ENCODE measurements at regions not wholly inside any gene's neighbourhood (a gene's known extent, or its start where the extent isn't known, plus 50 kb on each side); places are given as distances from the start of the nearest gene placed in this dataset.
A peak's percentile ranks its signal among the peaks of the same experiment; 100 is the strongest.

DNA sequence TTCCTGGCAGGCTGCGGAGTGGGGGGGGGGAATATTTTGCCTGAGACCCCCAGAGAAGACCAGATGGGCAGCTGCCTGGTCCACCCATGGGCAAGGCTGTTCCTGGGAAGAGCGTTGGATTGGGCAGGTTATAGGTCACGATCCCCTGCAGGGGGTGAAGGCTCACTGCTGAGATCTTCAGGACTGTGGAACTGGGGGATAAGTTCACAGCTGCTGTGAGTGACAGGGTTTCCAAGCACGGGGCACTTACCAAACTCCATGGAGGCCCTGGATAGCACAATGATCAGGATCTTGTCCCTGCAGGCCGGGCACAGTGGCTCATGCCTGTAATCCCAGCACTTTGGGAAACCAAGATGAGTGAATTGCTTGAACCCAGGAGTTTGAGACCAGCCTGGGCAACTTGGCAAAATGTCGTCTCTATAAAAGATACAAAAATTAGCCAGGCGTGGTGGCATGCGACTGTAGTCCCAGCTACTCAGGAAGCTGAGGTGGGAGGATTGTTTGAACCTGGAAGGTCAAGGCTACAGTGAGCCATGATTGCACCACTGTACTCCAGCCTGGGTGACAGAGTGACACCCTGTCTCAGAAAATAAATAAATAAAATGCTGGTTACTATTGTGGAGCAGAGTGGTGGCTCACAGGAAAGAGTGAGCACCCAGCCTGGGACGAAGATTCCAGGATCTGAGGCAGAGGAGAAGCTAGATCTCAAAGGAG, 68.0 kb upstream of the HELT start:
- peaks cover 13% of the 10 kb centered on the region for H3K27me3 Mint-ChIP-seq
- no peak overlapping the region for H3K4me3 Mint-ChIP-seq
- no peak overlapping the region for H3K27ac Mint-ChIP-seq
- peaks cover 0 to 3% (median 0%) of the 10 kb centered on the region in 3 donors for H3K9me3 Mint-ChIP-seq
- no peaks in the 10 kb centered on the region for H3K4me1 Mint-ChIP-seq
- H3K36me3 Mint-ChIP-seq = no peaks in the 10 kb centered on the region

- peaks cover 13% of the 10 kb centered on the region for H3K27me3 Mint-ChIP-seq
- H3K9me3 Mint-ChIP-seq = peaks cover 0 to 3% (median 0%) of the 10 kb centered on the region in 3 donors
- H3K36me3 Mint-ChIP-seq = no peaks in the 10 kb centered on the region
- no peak overlapping the region for H3K4me3 Mint-ChIP-seq
- no peak overlapping the region for H3K27ac Mint-ChIP-seq
- H3K4me1 Mint-ChIP-seq = no peaks in the 10 kb centered on the region
These were observed 67.4 kb upstream of the HELT start for GRCh38 chr4:184950926-184951325.

GRCh38 chr4:184951668-184952160, 66.6 kb upstream of the HELT start:
- no peaks in the 10 kb centered on the region for H3K4me1 Mint-ChIP-seq
- peaks cover 13% of the 10 kb centered on the region for H3K27me3 Mint-ChIP-seq
- H3K9me3 Mint-ChIP-seq = peaks cover 0 to 3% (median 0%) of the 10 kb centered on the region in 3 donors
- H3K27ac Mint-ChIP-seq = no peak overlapping the region
- H3K36me3 Mint-ChIP-seq = no peaks in the 10 kb centered on the region
- no peak overlapping the region for H3K4me3 Mint-ChIP-seq

GRCh38 chr4:184952522-184952921, 65.8 kb upstream of the HELT start:
- H3K27ac Mint-ChIP-seq = no peak overlapping the region
- no peak overlapping the region for H3K4me3 Mint-ChIP-seq
- no peaks in the 10 kb centered on the region for H3K4me1 Mint-ChIP-seq
- H3K9me3 Mint-ChIP-seq = peaks cover 0 to 3% (median 0%) of the 10 kb centered on the region in 3 donors
- H3K27me3 Mint-ChIP-seq = peaks cover 12% of the 10 kb centered on the region
- H3K36me3 Mint-ChIP-seq = no peaks in the 10 kb centered on the region

DNA sequence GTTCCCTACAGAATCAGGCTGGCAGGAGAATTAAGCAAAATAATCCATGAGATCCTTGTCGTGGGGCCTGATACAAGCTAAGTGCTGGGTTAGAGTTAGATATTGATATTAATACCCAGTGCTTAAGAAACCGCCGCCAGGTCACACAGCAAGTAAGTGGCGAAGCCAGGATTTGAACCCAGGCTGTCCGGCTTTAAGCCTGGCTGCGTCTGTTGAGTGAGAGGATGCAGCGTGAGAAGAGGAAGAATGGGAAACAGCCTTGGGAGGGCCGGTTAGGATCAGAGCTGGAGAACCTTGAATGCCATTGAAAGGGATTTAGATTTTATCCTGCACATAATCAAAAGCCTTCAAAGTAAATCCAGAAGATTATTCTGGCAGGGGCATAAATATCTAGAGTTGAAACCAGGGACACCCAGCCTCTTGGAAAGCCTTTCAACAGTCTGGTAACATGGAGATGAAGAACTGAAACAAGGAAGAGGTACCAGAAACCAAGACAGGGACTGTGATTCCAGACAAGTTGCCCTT, 64.8 kb upstream of the HELT start:
- Mint-ChIP-seq H3K27ac (no peak overlapping the region), H3K4me3 (peak overlapping the region in 1 of 4 donors; percentile 45), H3K4me1 (no peaks in the 10 kb centered on the region), H3K9me3 (peaks cover 0 to 1% (median 0%) of the 10 kb centered on the region in 3 donors), H3K27me3 (peaks cover 9% of the 10 kb centered on the region), H3K36me3 (no peaks in the 10 kb centered on the region)

- peaks cover 9% of the 10 kb centered on the region for H3K27me3 Mint-ChIP-seq
- no peak overlapping the region for H3K4me3 Mint-ChIP-seq
- no peaks in the 10 kb centered on the region for H3K4me1 Mint-ChIP-seq
These were observed 64.3 kb upstream of the HELT start for GRCh38 chr4:184953971-184954370.

DNA sequence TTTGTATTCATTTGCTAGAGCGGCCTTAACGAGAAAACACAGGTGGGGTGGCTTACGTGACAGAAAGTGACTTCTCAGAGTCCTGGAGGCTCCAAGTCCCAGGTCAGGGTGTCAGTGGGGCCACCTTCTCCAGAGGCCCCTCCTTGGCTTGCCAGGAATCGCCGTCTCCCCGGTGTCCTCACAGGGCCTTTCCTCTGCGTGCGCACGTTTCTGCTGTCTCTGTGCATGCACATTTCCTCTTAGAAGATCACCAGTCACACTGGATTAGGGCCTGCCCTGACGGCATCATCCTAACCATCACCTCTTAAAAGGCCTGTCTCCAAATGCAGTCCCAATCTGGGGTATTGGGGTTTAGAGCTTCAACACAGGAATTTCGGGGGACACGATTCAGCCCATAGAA, 63.8 kb upstream of the HELT start:
- H3K4me1 Mint-ChIP-seq = no peaks in the 10 kb centered on the region
- H3K27me3 Mint-ChIP-seq = peaks cover 6% of the 10 kb centered on the region
- H3K36me3 Mint-ChIP-seq = no peaks in the 10 kb centered on the region
- no peak overlapping the region for H3K27ac Mint-ChIP-seq
- H3K9me3 Mint-ChIP-seq = peaks cover 0 to 1% (median 0%) of the 10 kb centered on the region in 3 donors
- H3K4me3 Mint-ChIP-seq = no peak overlapping the region

More at GRCh38 chr4:184953971-184954370, 64.3 kb upstream of the HELT start:
- peak overlapping the region in 1 of 3 donors; percentile 63 for H3K27ac Mint-ChIP-seq
- H3K9me3 Mint-ChIP-seq = peaks cover 0 to 1% (median 0%) of the 10 kb centered on the region in 3 donors
- H3K36me3 Mint-ChIP-seq = no peaks in the 10 kb centered on the region

DNA sequence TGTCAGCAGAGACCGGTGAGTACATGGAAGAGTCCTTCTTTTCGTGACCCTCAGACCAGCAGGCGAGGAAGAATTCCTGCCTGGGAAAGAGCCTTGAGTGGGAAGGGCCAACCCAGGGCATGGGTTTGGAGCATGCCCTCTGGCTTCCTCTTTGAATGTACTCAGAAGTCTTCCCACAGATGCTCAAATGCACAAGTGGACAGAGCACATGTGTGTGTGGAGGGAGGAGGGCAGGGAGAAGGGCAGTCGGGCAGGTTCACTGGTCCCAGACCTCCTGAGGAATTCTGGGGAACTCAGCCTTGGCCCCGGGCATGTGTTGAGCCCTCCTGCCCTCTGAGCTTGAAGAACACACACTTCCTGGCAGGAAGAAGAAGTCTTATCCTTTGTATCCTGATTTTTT, 63.2 kb upstream of the HELT start:
- Mint-ChIP-seq H3K36me3 (no peaks in the 10 kb centered on the region), H3K27ac (no peak overlapping the region), H3K9me3 (peaks cover 0 to 1% (median 0%) of the 10 kb centered on the region in 3 donors), H3K4me1 (no peaks in the 10 kb centered on the region), H3K27me3 (peaks cover 6% of the 10 kb centered on the region), H3K4me3 (no peak overlapping the region)

- Mint-ChIP-seq H3K27me3 (peaks cover 6% of the 10 kb centered on the region), H3K9me3 (peaks cover 0 to 1% (median 0%) of the 10 kb centered on the region in 3 donors), H3K27ac (no peak overlapping the region), H3K4me1 (no peaks in the 10 kb centered on the region), H3K36me3 (no peaks in the 10 kb centered on the region), H3K4me3 (no peak overlapping the region)
These were observed 62.7 kb upstream of the HELT start for GRCh38 chr4:184955636-184956035.

- H3K27ac Mint-ChIP-seq = no peak overlapping the region
- no peaks in the 10 kb centered on the region for H3K4me1 Mint-ChIP-seq
- peaks cover 6% of the 10 kb centered on the region for H3K27me3 Mint-ChIP-seq
- H3K9me3 Mint-ChIP-seq = peaks cover 0 to 1% (median 0%) of the 10 kb centered on the region in 3 donors
- H3K4me3 Mint-ChIP-seq = no peak overlapping the region
- no peaks in the 10 kb centered on the region for H3K36me3 Mint-ChIP-seq
These were observed 60.7 kb upstream of the HELT start for GRCh38 chr4:184957446-184958115.

DNA sequence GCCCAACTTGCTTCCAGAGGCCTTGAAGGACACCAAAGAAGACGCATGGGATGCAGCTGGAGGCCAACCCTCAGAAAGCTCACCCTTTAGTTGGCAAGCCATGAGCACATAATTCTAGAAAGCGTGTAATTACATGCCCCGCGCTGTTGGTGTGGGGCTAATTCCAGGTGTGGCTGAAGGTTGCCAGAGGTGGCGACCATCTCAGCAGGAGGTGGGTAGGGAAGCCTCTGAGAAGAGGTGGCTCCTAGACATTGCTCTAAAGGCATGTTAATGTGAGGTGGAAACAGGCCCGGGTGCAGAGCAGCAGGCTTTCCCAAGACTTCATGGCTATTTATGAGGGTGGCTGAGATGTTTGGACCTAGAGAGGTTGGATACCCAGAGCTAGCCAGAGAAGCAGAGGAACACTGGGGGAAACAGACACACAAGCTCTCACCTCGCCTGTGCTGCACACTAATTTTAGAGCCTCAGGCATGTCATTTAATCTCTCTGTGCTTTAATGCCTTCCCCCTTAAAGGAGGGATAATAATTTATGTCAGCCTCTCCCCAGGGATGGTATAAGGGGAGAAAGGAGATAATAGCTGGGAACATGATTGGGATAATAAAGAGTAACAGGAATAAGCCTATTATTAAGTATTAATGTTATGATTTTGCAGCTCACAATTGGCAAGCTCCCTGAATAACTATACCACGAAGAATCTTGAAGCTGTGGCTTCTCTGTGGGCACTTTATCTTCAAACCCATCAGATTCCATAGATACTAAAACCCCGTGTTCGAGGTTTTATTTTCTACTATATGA, 60.0 kb upstream of the HELT start:
- Mint-ChIP-seq H3K27me3 (peaks cover 6% of the 10 kb centered on the region), H3K27ac (no peak overlapping the region), H3K4me3 (no peak overlapping the region), H3K36me3 (no peaks in the 10 kb centered on the region), H3K9me3 (peaks cover 0 to 1% (median 0%) of the 10 kb centered on the region in 3 donors), H3K4me1 (no peaks in the 10 kb centered on the region)

GRCh38 chr4:184958923-184959210, 59.4 kb upstream of the HELT start:
- Mint-ChIP-seq H3K36me3 (no peaks in the 10 kb centered on the region), H3K9me3 (no peaks in the 10 kb centered on the region), H3K27ac (no peak overlapping the region)

DNA sequence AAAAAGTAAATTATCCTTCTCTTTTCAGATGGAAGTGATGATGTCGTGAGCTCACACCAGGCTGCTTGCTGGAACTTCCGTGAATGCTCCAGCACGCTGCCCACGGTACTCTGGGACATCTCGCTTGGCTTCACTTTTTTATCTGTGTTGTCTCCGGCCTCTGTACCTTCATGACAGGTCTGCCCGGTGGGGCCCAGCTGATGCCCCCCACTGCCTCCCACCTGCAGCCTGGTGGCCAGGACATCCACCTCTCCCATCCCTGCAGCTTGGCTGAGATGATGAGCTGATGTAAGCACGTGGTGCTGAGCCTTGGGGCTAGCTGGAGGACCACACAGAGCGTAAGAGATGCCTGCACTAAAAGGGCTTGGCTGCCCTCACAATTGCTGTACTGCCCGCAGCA, 59.0 kb upstream of the HELT start:
- Mint-ChIP-seq H3K4me1 (no peaks in the 10 kb centered on the region), H3K36me3 (no peaks in the 10 kb centered on the region), H3K27me3 (peaks cover 6% of the 10 kb centered on the region), H3K4me3 (no peak overlapping the region), H3K27ac (no peak overlapping the region), H3K9me3 (no peaks in the 10 kb centered on the region)

More at GRCh38 chr4:184958923-184959210, 59.4 kb upstream of the HELT start:
- Mint-ChIP-seq H3K4me3 (no peak overlapping the region), H3K4me1 (no peaks in the 10 kb centered on the region), H3K27me3 (peaks cover 6% of the 10 kb centered on the region)

GRCh38 chr4:184959786-184960185, 58.5 kb upstream of the HELT start:
- peaks cover 0 to under 1% (median 0%) of the 10 kb centered on the region in 3 donors for H3K9me3 Mint-ChIP-seq
- peak overlapping the region in 1 of 3 donors; percentile 41 for H3K27ac Mint-ChIP-seq
- H3K4me3 Mint-ChIP-seq = no peak overlapping the region
- H3K4me1 Mint-ChIP-seq = peaks cover 0 to 2% (median under 1%) of the 10 kb centered on the region in 3 donors
- peaks cover 2% of the 10 kb centered on the region for H3K27me3 Mint-ChIP-seq
- no peaks in the 10 kb centered on the region for H3K36me3 Mint-ChIP-seq

- peaks cover 2% of the 10 kb centered on the region for H3K36me3 Mint-ChIP-seq
- H3K27me3 Mint-ChIP-seq = peaks cover 2% of the 10 kb centered on the region
- H3K4me1 Mint-ChIP-seq = peaks cover 3 to 6% (median 4%) of the 10 kb centered on the region in 3 donors
- H3K9me3 Mint-ChIP-seq = peaks cover 2 to 4% (median 3%) of the 10 kb centered on the region in 3 donors
- no peak overlapping the region for H3K4me3 Mint-ChIP-seq
- peak overlapping the region in 1 of 3 donors; percentile 78 for H3K27ac Mint-ChIP-seq
These were observed 57.8 kb upstream of the HELT start for GRCh38 chr4:184960505-184960971.
